ENCODE measurements at regions not wholly inside any gene's neighbourhood (a gene's known extent, or its start where the extent isn't known, plus 50 kb on each side); places are given as distances from the start of the nearest gene placed in this dataset.

DNA sequence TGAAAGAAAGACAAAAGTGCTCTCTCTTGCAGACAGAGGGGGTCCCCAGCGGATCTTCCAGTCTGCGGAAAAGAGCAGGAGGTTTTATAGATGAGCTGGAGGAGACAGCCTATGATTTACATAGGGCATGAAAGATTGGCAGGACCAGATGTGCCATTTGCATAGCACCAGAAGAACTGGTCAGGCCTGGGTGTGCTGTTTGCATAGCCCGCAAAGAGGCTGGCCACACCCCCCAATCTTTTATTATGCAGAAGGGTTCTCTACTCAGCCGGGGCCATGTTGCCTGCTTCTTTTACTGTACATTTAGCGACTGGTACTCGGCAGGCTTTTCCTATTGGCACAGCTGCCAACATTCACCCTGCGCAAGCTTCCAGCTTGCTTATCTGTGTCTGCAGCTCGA is 317.6 kb downstream of the GALR1 start:
- TF ChIP-seq CTCF (optimal IDR thresholded peaks at IDR 0.05 in 1 of 3, IDR thresholded peaks at IDR 0.05 in 1 of 3, conservative IDR thresholded peaks at IDR 0.05 in 1 of 3; ENCODE audit: extremely low read depth in 1 of 3, insufficient read depth in 2 of 3, low read length in 3 of 3): no peak
- TF ChIP-seq EZH2 (IDR thresholded peaks at IDR 0.05; ENCODE audit: low read length): no peak

All from keratinocyte (primary cell).